ENCODE measurements at regions not wholly inside any gene's neighbourhood (a gene's known extent, or its start where the extent isn't known, plus 50 kb on each side); places are given as distances from the start of the nearest gene placed in this dataset.

DNA sequence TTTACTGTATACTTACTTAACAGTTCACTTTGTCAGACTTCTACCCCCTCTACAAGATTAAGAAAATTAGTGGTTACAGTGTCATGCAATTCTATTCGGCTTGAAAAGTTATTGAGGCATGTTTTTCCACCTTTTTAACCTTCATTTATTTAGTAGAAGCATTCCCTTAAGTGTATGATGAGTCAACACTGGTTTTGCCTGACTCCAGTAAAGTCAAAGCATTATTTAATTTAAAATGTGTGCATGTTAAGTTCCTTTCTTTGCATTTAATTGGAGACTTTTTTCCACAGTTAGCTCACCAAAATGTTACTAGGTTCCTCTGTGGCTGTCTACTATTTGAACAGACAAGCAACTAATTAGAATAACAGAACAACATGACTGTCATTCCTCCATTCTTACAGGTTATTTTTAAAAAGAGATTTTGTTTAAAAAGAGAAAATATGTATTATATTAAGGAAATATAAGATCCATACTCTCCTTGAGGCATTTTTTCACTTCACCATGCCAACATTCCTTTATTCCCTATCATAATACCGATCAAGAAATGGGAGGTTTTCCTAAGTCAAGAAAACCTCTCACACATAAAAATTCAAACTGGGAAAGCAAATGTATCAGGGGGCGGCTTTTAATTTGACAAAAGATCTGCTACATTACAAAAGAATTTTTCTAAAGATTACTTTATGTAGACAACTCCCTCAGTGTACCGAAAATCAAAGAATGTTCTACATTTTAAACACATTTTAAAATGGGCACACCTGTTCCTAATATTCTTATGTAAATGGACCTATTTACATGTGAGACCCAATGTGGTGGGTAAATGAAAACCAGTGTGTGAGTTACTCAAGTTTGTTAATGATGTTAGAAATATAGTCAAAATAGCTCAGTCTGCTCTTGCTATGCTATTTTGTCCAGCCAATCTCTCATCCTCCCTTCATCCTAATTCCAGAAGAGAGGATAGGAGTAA lies 361.2 kb downstream of the UTRN start:
- Histone ChIP-seq H3K4me1 (peaks cover 0 to 5% (median 0%) of the 10 kb centered on the region in 4 donors), H3K27ac (no peak overlapping the region), H3K27me3 (no peaks in the 10 kb centered on the region), H3K9me3 (no peaks in the 10 kb centered on the region), H3K36me3 (no peaks in the 10 kb centered on the region), H3K4me3 (no peak overlapping the region)
- DNase-seq: no peak
- intact Hi-C loops (cut with DNase I; ENCODE audit: low total_unique reads): no loop called here
- TF ChIP-seq, protein P1, sequence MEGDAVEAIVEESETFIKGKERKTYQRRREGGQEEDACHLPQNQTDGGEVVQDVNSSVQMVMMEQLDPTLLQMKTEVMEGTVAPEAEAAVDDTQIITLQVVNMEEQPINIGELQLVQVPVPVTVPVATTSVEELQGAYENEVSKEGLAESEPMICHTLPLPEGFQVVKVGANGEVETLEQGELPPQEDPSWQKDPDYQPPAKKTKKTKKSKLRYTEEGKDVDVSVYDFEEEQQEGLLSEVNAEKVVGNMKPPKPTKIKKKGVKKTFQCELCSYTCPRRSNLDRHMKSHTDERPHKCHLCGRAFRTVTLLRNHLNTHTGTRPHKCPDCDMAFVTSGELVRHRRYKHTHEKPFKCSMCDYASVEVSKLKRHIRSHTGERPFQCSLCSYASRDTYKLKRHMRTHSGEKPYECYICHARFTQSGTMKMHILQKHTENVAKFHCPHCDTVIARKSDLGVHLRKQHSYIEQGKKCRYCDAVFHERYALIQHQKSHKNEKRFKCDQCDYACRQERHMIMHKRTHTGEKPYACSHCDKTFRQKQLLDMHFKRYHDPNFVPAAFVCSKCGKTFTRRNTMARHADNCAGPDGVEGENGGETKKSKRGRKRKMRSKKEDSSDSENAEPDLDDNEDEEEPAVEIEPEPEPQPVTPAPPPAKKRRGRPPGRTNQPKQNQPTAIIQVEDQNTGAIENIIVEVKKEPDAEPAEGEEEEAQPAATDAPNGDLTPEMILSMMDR (IDR thresholded peaks at IDR 0.05): no peak

GRCh38 chr6:144647406-144647964 lies 362.4 kb downstream of the UTRN start:
- H3K27ac ChIP-seq: no peak overlapping the region
- TF ChIP-seq, protein P1 (IDR thresholded peaks at IDR 0.05): no peak
- H3K27me3 ChIP-seq: no peaks in the 10 kb centered on the region
- H3K36me3 ChIP-seq: no peaks in the 10 kb centered on the region
- H3K4me1 ChIP-seq: peaks cover 0 to 5% (median 0%) of the 10 kb centered on the region in 4 donors
- H3K4me3 ChIP-seq: no peak overlapping the region
- DNase-seq: no peak
- intact Hi-C loops (cut with DNase I; ENCODE audit: low total_unique reads): no loop called here
- H3K9me3 ChIP-seq: no peaks in the 10 kb centered on the region

DNA sequence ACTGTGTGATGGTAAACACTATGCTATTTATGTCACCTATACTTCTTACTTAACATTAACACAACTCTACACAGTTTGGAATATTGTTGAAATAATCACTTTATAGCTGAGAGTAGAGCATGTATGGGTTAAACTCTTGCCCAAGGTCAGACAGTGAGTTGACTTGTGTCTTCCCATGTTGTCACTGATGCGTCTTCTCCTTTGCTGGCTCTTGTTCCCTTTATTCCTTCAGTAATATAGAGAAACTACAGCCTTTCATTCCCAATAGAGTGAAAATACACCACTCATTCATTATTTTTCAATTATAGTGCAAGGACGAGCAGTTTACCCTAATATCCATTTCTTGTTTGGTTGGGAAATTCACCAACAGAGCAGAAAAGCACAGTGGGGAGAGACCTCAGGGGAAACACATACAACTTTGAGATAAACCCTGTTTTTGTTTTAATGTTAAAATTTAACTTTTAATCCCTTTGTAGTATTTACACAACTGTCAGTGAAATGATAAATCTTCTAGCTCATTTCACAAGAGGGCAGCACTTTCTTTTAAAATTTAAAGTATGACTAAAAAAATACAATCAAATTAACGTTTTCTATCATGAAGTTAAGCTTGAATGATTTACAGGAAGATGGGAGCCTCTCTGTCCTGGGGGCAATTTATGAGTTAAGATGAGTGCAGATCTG lies 363.0 kb downstream of the UTRN start:
- H3K4me1 ChIP-seq: peaks cover 0 to 5% (median 0%) of the 10 kb centered on the region in 4 donors
- DNase-seq: no peak
- no peak overlapping the region for H3K4me3 ChIP-seq
- no peaks in the 10 kb centered on the region for H3K27me3 ChIP-seq
- intact Hi-C loops (cut with DNase I; ENCODE audit: low total_unique reads): no loop called here
- no peaks in the 10 kb centered on the region for H3K36me3 ChIP-seq
- no peaks in the 10 kb centered on the region for H3K9me3 ChIP-seq
- TF ChIP-seq, protein P1 (IDR thresholded peaks at IDR 0.05): no peak
- no peak overlapping the region for H3K27ac ChIP-seq

- Histone ChIP-seq H3K27me3 (no peaks in the 10 kb centered on the region), H3K27ac (no peak overlapping the region), H3K9me3 (no peaks in the 10 kb centered on the region), H3K4me3 (no peak overlapping the region), H3K4me1 (peaks cover 0 to 5% (median 0%) of the 10 kb centered on the region in 4 donors), H3K36me3 (no peaks in the 10 kb centered on the region)
- no peak for DNase-seq
- intact Hi-C loops (cut with DNase I; ENCODE audit: low total_unique reads): no loop called here
- TF ChIP-seq, protein P1 (IDR thresholded peaks at IDR 0.05): no peak
Measured at GRCh38 chr6:144649085-144649484, 363.9 kb downstream of the UTRN start.

DNA sequence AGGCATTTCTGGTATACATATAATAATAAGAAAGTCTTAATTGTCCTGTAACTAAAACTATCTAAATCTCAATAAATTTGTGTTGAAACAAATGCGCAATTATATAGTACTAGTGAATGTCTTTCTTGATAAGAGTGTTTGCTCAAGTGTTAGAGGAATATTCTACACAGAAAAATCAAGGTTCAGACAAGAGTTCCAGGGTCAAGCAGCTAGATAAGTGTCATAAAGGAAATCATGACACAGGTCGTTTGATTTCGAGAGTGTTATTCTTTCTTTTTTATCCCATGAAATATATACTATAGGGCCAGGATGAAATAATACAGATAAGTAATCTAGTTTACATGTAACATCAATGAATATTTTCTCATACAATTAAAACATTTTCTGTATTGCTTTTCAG lies 366.1 kb downstream of the UTRN start:
- no peaks in the 10 kb centered on the region for H3K9me3 ChIP-seq
- H3K4me1 ChIP-seq: peaks cover 0 to 10% (median under 1%) of the 10 kb centered on the region in 4 donors
- H3K36me3 ChIP-seq: no peaks in the 10 kb centered on the region
- H3K27me3 ChIP-seq: no peaks in the 10 kb centered on the region
- intact Hi-C loops (cut with DNase I; ENCODE audit: low total_unique reads): no loop called here
- TF ChIP-seq, protein P1 (IDR thresholded peaks at IDR 0.05): no peak
- no peak for DNase-seq
- no peak overlapping the region for H3K27ac ChIP-seq
- H3K4me3 ChIP-seq: no peak overlapping the region

Data from tibial artery (tissue), 4 donors.